NCI-H524 (cell line): ENCODE measurements at regions not wholly inside any gene's neighbourhood (a gene's known extent, or its start where the extent isn't known, plus 50 kb on each side); places are given as distances from the start of the nearest gene placed in this dataset.
A peak's percentile ranks its signal among the peaks of the same experiment; 100 is the strongest.

ENCODE experiments used
- DNase-seq, 2 experiments: peaks; one replicate each; lab custom pipeline; 2025; lab: John Stamatoyannopoulos, UW

DNA sequence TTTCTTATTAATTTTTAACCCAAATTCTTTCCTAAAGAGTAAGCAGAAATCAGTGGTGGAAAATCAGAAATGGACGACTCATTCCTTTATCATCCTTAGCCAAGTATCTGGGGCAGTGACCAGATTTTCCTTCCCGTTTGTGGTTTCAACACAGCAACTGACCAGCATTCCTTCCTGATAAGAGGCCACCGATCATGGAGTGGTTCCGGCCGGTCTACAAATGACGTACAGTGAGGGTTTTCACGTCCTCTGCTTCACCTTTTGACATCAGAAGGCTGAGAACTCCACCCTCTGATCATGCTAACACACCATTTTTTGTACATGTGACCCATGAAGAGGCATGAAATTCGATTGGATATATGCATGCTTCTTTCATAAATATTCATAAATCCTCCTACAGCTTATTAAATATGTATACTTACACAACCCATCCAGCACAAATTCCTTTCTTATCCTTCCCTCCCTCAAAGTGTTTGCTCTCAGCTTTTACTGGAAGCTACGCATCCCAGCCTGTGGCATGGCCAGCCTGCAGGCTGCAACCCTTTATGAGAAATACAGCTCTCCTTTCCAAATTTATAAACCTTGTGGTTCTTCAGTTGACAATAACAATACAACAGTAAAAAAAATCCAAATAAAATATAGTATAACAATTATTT is 173.0 kb upstream of the CASK start:
- DNase-seq = no peak

- DNase-seq = no peak
Measured at GRCh38 chrX:42094218-42094617, 170.9 kb upstream of the CASK start.

GRCh38 chrX:42093756-42094155 is 170.4 kb upstream of the CASK start:
- no peak for DNase-seq

GRCh38 chrX:42090395-42090794 is 167.0 kb upstream of the CASK start:
- DNase-seq = no peak

DNA sequence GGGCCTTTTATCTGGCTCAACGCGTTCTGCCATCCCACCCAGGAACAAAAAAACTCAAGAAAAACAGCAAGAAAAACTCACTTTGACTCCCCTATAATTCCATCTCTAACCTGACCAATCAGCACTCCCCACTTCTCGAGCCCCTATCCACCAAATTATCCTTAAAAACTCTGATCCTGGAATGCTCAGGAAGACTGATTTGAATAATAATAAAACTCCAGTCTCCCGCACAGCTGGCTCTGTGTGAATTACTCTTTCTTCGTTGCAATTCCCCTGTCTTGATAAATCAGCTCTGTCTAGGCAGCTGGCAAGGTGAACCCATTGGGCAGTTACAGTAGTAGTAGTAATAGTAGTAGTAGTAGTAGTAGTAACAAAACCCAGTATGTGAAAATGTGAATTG is 165.7 kb upstream of the CASK start:
- no peak for DNase-seq

GRCh38 chrX:42087960-42088359 is 164.6 kb upstream of the CASK start:
- DNase-seq = no peak

DNA sequence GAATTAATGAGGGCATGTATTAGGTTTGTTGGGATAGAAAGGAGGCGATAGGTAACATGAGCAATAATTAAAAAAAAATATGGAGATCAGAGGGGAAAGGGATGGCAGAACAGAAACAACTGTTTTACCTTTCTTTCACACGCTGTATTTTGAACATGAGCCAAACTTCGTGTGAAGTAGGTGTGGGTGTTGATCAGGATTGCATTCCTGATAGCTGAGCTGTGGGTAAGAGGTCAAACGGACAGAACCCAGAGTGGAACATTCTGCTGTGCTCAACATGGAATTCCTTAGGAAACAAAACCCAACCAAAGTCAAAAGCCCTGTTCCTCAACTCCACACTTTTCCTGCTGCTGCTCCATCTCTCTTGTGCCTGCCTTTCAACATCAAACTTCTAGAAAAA is 162.5 kb upstream of the CASK start:
- no peak for DNase-seq

DNA sequence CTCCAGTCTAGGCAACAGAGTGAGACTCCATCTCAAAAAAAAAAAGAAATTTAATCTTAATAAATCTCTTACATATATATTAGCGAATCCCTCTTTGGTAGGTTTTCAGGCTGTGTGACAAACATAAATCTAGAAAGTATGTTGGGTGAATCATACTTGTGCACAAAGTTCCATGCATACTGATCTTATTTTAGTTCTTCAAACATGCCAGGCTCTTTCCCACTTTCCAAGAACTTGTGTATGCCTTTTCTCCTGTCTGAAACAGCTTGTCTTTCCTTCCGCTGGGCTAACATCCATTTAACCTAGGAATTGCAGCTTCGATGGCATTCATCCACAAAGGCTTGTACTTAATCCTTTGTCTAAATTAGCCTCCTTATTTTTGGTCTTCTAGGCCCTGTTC is 156.6 kb upstream of the CASK start:
- DNase-seq = no peak

DNA sequence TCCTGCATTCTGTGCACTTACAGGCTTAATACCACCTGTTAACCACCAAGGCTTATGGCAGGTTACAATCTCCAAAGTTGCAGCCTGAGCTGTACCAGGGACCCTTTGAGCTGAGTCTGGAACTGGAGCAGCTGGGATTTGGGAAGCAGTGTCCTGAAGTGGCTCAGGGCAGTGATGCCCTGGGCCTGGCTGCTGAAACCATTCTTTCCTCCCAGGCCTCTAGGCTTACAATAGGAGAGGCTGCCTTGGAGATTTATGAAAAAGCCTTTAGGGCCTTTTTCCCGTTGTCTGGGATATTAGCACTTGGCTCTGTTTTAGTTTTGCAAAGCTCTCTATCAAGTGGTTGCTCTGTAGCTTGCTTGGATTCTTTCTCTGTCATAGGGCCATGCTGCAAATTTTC is 154.3 kb upstream of the CASK start:
- no peak for DNase-seq

DNA sequence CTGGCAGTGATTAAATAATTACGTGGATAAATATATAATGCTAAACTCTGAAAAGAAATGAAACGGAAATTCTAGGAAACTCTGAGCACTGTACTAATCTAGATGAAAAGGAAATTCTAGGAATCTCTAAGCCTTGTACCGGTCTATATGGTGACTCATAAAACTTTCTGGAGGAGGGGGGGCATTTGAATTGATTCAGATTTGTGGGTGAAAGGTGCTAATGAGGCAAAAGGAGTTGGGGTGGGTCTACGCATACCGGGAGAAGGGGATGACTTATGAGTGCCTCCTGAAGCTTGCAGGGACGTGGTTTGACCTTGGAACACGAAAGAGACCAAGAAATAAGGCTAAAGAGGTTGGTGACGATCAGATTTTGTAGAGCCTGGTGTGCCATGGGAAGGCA is 151.7 kb upstream of the CASK start:
- DNase-seq = no peak

DNA sequence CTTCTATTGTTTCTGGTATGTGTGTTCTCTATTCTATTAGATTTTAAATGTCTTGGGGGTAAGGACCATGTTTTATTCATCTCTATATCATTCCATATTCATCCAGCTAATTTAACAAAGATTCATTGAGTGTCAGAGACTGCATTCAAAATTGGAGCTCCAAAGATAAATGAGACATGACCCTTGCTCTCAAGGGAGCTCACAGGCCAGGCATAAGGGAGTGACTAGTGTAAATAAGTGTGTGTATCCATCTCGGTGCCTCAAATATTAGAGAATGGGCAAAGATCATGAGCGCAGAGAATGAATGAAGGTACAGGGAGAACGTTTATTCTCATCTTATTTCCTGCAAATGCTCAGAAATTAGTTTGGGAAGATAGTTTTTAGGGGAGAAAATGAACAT is 150.1 kb upstream of the CASK start:
- DNase-seq = no peak

GRCh38 chrX:42070866-42071265 is 147.5 kb upstream of the CASK start:
- no peak for DNase-seq

- DNase-seq = no peak
Measured at GRCh38 chrX:42054256-42054655, 130.9 kb upstream of the CASK start.

- DNase-seq = no peak
Measured at GRCh38 chrX:42050345-42050744, 127.0 kb upstream of the CASK start.

DNA sequence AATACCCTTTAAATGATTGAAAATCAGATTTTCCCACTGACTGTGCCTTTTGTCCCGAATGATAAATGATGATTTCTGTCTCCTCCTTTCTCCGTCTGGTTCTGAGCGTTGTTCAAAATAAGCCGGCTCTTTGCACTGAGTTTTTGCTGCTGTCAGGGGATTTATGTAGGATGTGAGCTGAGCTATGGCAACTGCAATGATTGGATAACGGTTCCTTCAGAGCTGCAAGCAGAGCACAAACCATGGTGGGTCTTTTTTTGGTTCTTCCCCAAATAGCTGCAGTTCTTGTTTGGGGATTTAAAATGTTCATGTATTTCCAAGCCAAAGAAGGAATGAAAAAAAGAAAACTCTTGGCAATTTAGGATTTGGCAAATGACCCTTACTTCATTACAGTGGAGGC is 124.5 kb upstream of the CASK start:
- no peak for DNase-seq

DNA sequence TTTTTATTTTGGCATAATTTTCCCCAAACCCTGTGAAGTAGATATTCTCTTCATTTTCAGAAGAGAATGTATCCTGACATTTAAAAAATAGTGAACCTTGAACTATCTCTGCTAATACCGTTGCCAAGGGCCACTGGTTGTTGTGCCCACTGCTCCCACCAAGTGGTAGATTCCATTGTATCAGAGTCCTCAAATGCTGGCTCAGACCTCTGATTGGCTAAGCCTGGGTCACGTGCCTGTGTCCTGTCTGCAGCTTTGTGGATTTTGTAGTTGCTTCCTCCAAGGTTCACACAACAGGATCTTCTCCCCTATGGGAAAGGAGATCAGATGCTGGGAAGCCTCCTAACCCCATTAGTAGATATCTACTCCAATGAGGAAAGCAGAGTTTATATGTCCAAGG is 104.8 kb upstream of the CASK start:
- no peak for DNase-seq

GRCh38 chrX:42027367-42028000 is 104.1 kb upstream of the CASK start:
- DNase-seq = peak in 1 of 2 experiments; percentile 3

GRCh38 chrX:42025861-42026260 is 102.5 kb upstream of the CASK start:
- DNase-seq = no peak

DNA sequence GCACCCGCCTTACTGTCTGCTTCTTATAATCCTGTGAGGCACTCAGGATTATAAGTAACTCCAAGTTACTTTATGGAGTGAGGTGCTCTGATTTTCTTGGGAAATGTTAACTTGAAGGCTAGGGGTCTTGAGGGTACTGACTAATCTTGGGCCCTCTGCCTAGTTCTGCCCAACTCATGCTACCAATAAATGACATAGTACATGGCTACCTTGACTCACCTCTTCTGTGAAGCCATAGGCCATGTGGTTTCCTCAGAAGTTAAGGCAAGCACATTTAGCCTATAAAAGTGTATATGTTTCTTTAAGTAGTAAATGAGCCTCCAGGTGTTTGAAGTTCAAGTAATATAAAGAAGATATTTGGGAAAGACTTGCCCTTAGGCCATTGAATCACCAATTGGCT is 99.8 kb upstream of the CASK start:
- no peak for DNase-seq

DNA sequence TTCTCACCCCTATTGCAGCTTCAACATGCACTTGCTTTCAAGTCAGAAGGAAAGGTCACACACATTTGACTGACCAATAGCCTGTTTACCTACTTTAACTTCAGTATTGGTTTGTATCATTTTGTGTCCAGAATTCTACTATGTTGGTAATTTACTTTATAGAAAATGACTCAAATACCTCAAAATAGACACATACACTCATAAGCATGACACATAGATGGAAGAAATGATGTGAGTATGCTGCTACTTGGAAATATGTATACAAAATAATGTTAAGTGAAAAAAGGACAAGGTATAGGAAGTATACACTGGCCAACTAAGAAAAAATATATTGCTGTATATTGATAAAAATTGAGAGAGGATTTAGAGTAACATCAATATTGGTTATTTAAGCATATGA is 98.8 kb upstream of the CASK start:
- DNase-seq = no peak

GRCh38 chrX:42021058-42021457 is 97.7 kb upstream of the CASK start:
- DNase-seq = no peak

- no peak for DNase-seq
Measured at GRCh38 chrX:42020225-42020624, 96.9 kb upstream of the CASK start.

DNA sequence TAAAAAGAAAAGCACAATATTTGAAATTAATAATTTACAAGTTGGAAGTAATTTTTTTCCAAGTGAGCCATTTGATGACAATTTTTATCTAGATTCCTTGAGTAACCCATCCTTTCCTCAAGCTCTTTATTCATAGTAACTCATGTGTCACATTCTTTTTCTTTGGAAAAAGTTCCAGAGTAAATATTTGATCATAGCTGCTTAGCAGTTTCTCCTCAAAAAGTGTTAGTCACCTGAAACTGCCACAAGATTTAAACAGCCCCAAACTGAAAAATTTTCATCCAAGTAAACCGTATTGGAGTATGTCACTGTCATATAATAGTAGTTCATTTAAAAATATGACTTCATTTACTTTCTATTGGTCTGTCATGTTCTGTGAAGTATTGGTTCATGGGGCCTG is 94.6 kb upstream of the CASK start:
- no peak for DNase-seq

DNA sequence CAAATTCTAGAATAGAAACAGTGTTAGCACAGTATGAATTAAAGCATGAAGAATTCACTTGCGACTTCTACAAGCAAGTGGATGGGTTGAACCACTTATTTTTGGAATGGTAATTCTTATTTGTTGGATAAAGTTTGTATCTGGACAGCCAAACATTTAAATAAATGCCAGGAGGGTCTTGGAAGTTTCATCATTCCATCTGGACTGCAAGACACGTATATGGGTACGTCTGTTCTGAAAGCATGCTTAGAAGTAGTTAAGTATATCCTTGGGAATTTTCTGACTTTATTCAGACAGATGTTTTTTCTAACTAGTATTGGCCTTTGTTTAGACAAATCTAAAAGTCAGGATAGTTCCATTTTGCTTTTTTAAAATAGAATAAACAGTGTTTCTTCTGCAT is 77.5 kb upstream of the CASK start:
- no peak for DNase-seq
